ENCODE measurements at regions not wholly inside any gene's neighbourhood (a gene's known extent, or its start where the extent isn't known, plus 50 kb on each side); places are given as distances from the start of the nearest gene placed in this dataset.

DNA sequence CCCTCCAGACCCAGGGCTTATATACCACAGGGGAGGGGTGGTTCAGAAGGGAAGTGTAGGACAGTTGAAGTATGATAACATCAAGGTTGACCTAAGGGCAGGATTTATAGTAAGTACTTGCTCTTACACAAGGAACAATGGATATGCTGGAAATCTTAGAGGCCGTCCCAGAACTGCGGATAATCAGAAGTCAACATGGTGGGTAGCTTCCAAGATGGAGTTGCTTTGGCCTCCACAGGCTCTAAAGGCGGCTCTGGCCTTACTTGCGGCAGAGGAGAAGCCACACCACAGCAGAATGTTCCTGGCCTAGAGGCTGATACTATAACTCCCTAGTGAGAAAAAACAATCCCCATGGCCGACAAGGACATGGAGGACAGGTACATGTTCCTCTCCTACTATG, 344.7 kb downstream of the CDC5L start:
- H3K4me3 ChIP-seq (ENCODE audit: low read depth, low read length): no peak overlapping the region
- TF ChIP-seq, protein P1, sequence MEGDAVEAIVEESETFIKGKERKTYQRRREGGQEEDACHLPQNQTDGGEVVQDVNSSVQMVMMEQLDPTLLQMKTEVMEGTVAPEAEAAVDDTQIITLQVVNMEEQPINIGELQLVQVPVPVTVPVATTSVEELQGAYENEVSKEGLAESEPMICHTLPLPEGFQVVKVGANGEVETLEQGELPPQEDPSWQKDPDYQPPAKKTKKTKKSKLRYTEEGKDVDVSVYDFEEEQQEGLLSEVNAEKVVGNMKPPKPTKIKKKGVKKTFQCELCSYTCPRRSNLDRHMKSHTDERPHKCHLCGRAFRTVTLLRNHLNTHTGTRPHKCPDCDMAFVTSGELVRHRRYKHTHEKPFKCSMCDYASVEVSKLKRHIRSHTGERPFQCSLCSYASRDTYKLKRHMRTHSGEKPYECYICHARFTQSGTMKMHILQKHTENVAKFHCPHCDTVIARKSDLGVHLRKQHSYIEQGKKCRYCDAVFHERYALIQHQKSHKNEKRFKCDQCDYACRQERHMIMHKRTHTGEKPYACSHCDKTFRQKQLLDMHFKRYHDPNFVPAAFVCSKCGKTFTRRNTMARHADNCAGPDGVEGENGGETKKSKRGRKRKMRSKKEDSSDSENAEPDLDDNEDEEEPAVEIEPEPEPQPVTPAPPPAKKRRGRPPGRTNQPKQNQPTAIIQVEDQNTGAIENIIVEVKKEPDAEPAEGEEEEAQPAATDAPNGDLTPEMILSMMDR (IDR thresholded peaks at IDR 0.05; ENCODE audit: low read depth, low read length): no peak

DNA sequence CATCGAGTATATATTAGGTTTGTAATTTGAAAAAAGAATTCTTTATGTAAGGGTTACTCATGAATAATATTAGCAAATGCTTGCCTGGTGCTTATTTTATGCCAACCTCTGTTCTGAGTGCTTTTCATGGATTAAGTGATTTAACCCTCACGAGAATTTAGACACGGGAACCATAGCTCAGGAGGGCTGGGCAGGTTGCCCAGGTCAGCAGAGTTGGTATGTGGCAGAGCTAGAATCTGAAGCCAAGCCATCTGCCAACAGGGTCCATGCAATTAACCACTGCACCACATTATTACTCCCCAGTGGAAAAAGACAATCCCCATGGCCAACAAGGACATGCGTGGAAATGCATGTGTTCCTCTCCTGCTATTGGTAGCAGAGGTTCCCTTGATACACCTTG, 345.6 kb downstream of the CDC5L start:
- no peak overlapping the region for H3K4me3 ChIP-seq (ENCODE audit: low read depth, low read length)
- TF ChIP-seq, protein P1 (IDR thresholded peaks at IDR 0.05; ENCODE audit: low read depth, low read length): no peak

DNA sequence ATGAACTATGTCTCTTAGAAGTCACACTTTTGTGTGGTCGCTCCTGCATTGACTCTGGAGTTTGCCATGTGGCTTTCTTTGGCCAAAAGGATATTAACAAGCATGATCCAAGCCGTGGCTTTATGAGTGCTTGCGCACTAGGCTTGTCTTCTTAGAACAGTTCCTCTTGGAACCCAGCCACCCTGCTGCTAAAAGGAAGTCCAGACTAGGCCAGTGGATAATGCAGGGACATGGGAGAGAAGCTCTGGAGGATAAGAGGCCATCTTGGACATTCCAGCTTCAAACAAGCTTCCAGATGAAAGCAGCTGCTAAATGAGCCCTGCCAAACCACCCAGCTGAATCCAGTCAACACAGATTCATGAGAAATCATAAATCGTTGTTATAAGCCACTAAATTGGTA, 346.4 kb downstream of the CDC5L start:
- H3K4me3 ChIP-seq (ENCODE audit: low read depth, low read length): no peak overlapping the region
- TF ChIP-seq, protein P1 (IDR thresholded peaks at IDR 0.05; ENCODE audit: low read depth, low read length): no peak

DNA sequence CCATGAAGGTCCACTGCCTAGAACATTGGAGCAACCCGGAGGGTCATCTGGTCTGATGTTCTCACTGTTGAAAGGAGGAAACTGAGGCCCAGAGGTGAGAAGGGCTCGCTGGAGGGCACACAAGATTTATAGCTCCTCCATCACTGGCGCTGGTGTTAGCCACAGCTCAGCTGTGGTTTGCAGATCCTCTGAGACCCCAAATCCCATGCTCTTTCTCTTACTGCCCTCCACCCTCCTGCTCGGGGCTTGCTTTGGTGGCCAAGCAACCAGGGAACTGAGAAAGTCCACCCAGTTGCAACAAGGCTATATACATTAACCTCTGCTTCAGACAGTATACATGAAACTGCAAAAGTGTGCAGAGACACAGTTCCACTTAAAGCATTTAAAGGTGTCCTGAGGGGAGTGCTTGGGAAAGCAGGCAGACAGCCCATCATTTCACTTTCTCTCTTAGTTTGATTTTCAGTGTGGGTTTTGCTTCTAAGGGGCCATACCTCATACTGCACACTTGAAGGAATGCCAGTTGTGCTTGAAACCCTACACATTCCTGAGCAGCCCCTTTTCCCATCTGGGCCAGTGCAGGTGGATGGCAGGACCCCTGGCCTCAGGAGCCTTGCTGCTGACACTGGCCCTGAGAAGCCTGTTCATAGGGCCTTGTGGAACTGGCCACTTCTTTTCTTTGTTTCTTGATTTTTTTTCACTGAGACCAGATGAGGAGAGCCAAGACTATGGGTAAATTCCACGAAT, 347.6 kb downstream of the CDC5L start:
- no peak overlapping the region for H3K4me3 ChIP-seq (ENCODE audit: low read depth, low read length)
- TF ChIP-seq, protein P1 (IDR thresholded peaks at IDR 0.05; ENCODE audit: low read depth, low read length): no peak

DNA sequence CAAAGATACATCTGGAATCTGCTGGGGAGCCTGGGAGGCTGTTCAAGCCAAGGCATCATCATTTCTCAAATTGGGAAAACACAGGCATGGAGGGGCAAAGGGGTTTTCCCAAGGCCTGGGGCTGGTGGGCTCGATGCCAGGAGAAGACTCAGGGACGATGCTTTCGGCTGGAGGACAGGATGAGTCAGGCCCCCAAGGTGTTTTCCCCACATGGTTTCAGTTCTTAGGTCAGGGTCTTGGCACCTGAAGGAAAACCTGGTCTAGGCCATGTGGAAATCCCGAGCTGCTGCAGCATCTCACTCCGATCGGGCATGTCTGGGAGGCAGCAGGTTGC, 348.1 kb downstream of the CDC5L start:
- TF ChIP-seq, protein P1 (IDR thresholded peaks at IDR 0.05; ENCODE audit: low read depth, low read length): no peak
- H3K4me3 ChIP-seq (ENCODE audit: low read depth, low read length): no peak overlapping the region

DNA sequence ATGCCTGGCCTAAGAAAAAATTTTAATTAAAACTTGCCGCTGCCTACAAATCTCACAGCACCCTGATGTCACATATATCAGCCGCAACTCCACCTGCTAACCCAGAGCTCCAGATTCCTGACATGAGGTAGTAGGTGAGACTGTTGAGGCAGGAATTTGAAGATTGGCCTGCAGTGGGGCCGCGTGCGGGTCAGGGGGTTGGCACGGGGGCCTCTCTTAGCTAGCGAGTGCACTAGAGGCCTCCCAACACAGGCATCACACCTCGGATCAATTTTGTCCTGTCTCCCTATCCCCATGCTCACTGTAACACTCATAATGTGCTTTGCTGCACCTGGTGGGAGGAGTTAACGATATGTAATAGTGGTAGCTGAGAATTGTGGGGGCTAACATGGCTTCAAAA, 349.8 kb downstream of the CDC5L start:
- H3K4me3 ChIP-seq (ENCODE audit: low read depth, low read length): no peak overlapping the region
- TF ChIP-seq, protein P1 (IDR thresholded peaks at IDR 0.05; ENCODE audit: low read depth, low read length): no peak

DNA sequence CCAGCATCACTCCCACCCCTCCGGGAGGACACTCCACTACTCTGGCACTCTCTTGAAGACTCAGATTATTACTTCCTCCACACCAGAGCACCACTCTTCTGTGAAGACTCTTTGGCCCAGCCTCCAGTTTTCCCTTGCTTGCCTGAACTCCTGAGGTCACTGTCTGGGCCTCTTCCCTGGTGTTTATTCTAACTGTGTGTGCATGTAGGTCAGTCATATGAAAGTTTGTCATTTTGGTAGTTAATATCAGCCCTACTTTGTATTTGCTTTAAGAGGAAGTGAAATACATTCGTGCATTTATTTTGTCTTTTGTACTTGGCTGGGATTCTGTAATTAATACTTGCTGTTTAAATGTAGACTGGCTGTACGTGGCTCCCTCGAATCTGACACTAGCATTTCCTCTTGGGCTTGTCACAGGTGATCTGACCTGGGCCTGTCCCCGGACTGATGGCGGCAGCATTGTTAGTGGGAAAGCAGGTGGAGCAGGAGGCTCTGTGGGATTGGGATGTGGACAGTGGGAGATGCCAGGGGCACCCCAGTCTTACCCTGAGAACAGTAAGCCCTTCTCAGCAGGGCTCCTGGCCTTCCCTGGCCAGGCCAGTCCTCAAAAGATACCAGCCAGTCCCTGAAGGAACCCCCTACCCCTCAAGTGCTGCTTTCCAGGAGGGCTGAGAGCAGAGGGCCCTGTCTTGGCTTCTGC, 350.5 kb downstream of the CDC5L start:
- H3K4me3 ChIP-seq (ENCODE audit: low read depth, low read length): no peak overlapping the region
- TF ChIP-seq, protein P1 (IDR thresholded peaks at IDR 0.05; ENCODE audit: low read depth, low read length): no peak
